ENCODE measurements at regions not wholly inside any gene's neighbourhood (a gene's known extent, or its start where the extent isn't known, plus 50 kb on each side); places are given as distances from the start of the nearest gene placed in this dataset.

DNA sequence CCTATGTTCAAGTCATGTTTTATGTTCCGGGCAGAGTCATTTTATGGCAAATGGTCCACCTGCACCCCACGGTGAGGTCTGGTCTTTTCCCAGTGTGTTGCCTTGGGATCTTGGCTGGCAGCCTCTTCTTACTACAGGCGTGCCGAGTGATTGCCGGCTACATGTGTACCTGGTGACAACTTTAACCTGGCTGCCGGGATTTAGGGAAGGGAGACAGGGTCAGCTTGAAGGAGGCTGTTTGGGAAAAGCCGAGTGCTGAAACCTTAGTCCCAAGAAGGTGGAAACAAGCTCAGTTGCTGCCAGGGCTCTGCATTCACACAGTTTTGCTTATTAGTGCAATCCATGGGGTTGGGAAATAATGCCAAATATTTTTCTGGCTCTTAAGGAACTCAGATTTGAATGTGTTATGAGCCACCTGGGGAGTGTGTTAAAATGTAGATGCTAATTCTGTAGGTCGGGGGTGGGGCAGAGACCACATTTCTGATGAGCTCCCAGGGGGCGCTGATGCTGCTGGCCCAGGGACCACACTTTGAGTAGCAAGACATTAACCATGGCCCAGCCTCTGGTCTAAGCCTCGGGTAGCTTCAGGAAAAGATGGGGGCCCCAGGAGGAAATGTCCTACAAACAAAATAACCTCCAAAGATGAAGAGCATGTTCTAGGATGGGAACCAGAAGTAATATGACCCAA is 179.6 kb downstream of the TBX5 start:
- TF ChIP-seq CTCF (IDR thresholded peaks at IDR 0.05) (no peak), POLR2A (IDR thresholded peaks at IDR 0.05) (no peak)
